GM23338 (cell line): ENCODE measurements at regions not wholly inside any gene's neighbourhood (a gene's known extent, or its start where the extent isn't known, plus 50 kb on each side); places are given as distances from the start of the nearest gene placed in this dataset.
A peak's percentile ranks its signal among the peaks of the same experiment; 100 is the strongest.

Experiments used
- ATAC-seq: fragments of 200-7000 bp; cut with Tn5 transposase; 3 replicates; pipeline ENCODE4 v1.9.1; 2020
- DNase-seq: peaks from one replicate; pipeline ENCODE4 v3.0.0-alpha.2; 2015; ENCODE audit warnings: low spot score
- H2AFZ ChIP-seq: fragments of 200-600 bp; sonication (generic); 2 replicates; pipeline ENCODE4 v1.8.0; 2016; ENCODE audit warnings: antibody characterized with exemption, mild to moderate bottlenecking, moderate library complexity
- H3F3A ChIP-seq: fragments of 200-600 bp; sonication (generic); replicated peaks from 2 replicates; pipeline ENCODE4 v1.8.0; 2017; ENCODE audit warnings: antibody characterized with exemption, mixed run types, low read depth
- H3K27ac ChIP-seq: fragments of 200-600 bp; sonication (generic); 2 replicates; pipeline ENCODE4 v1.6.1; 2016; ENCODE audit warnings: low read depth
- H3K27me3 ChIP-seq: fragments of 200-600 bp; sonication (generic); 2 replicates; pipeline ENCODE4 v1.8.0; 2016; ENCODE audit warnings: mild to moderate bottlenecking, mixed run types, moderate library complexity; ENCODE audit not compliant: insufficient read depth
- H3K36me3 ChIP-seq: fragments of 200-600 bp; sonication (generic); 2 replicates; pipeline ENCODE4 v1.8.0; 2016; ENCODE audit warnings: mild to moderate bottlenecking; ENCODE audit not compliant: insufficient read depth
- H3K4me1 ChIP-seq: fragments of 200-600 bp; sonication (generic); 2 replicates; pipeline ENCODE4 v1.8.0; 2016; ENCODE audit warnings: mild to moderate bottlenecking, moderate library complexity; ENCODE audit not compliant: insufficient read depth
- H3K4me2 ChIP-seq: fragments of 200-600 bp; sonication (generic); 2 replicates; pipeline ENCODE4 v1.7.1; 2017; ENCODE audit warnings: mixed run types
- H3K4me3 ChIP-seq: fragments of 200-600 bp; sonication (generic); 2 replicates; pipeline ENCODE4 v1.6.1; 2016; ENCODE audit warnings: mixed run types
- H3K79me2 ChIP-seq: fragments of 200-600 bp; sonication (generic); replicated peaks from 2 replicates; pipeline ENCODE4 v1.8.0; 2017; ENCODE audit warnings: mild to moderate bottlenecking; ENCODE audit not compliant: insufficient read depth
- H3K9me2 ChIP-seq: fragments of 200-600 bp; sonication (generic); 2 replicates; pipeline ENCODE4 v1.8.0; 2017; ENCODE audit not compliant: insufficient read depth
- H4K20me1 ChIP-seq: fragments of 200-600 bp; sonication (generic); replicated peaks from 2 replicates; pipeline ENCODE4 v1.8.0; 2017; ENCODE audit warnings: mild to moderate bottlenecking; ENCODE audit not compliant: insufficient read depth
- H3K27ac Mint-ChIP-seq: 2 replicates; pipeline ENCODE4 v1.8.0; 2020; ENCODE audit warnings: inconsistent platforms, mild to moderate bottlenecking, moderate library complexity, mixed read lengths
- H3K27me3 Mint-ChIP-seq: 3 replicates; pipeline ENCODE4 v1.8.0; 2022; ENCODE audit warnings: low read depth, mild to moderate bottlenecking, moderate library complexity, mixed read lengths, inconsistent platforms; ENCODE audit not compliant: insufficient read depth, poor library complexity
- H3K36me3 Mint-ChIP-seq: 3 replicates; pipeline ENCODE4 v1.8.0; 2021; ENCODE audit warnings: low read depth, mild to moderate bottlenecking, inconsistent platforms, moderate library complexity, mixed read lengths
- H3K4me1 Mint-ChIP-seq: 3 replicates; pipeline ENCODE4 v1.8.0; 2020; ENCODE audit warnings: mild to moderate bottlenecking, inconsistent platforms, mixed read lengths
- H3K4me3 Mint-ChIP-seq: 3 replicates; pipeline ENCODE4 v1.8.0; 2021; ENCODE audit warnings: moderate library complexity, mild to moderate bottlenecking, inconsistent platforms, mixed read lengths
- H3K9me3 Mint-ChIP-seq: 3 replicates; pipeline ENCODE4 v1.8.0; 2020; ENCODE audit warnings: moderate library complexity, mild to moderate bottlenecking, inconsistent platforms, mixed read lengths
- CREB1 ChIP-seq: fragments of 250-450 bp; sonication (Bioruptor Pico); IDR thresholded peaks from 2 replicates; pipeline ENCODE4 v1.5.0; 2020; ENCODE audit warnings: low read depth, mild to moderate bottlenecking, moderate library complexity
- CTCF ChIP-seq, 2 experiments: fragments of 200-600 bp in 1 of 2; sonication (generic) in 1 of 2; conservative IDR thresholded peaks; 2 replicates each; pipeline versions ENCODE4 v1.5.1 to v1.6.1; 2016 to 2017; ENCODE audit warnings: antibody characterized with exemption in 2 of 2, low read depth in 2 of 2, mild to moderate bottlenecking in 2 of 2, moderate library complexity in 1 of 2
- ETS1 ChIP-seq: IDR thresholded peaks from 2 replicates; pipeline ENCODE4 v1.6.1; 2016; ENCODE audit warnings: antibody characterized with exemption
- EZH2 ChIP-seq: fragments of 200-600 bp; sonication (generic); IDR thresholded peaks from one replicate; pipeline ENCODE4 v1.8.0; 2017; ENCODE audit warnings: antibody characterized with exemption, mild to moderate bottlenecking, low read depth; ENCODE audit not compliant: unreplicated experiment
- EZH2phosphoT487 ChIP-seq: fragments of 200-600 bp; sonication (generic); IDR thresholded peaks from one replicate; pipeline ENCODE4 v1.8.1; 2018; ENCODE audit warnings: antibody characterized with exemption; ENCODE audit not compliant: unreplicated experiment
- JUNB ChIP-seq: IDR thresholded peaks from one replicate; pipeline ENCODE4 v1.6.1; 2016; ENCODE audit warnings: antibody characterized with exemption; ENCODE audit not compliant: unreplicated experiment
- POLR2AphosphoS5 ChIP-seq: IDR thresholded peaks from 2 replicates; pipeline ENCODE4 v1.6.1; 2016; ENCODE audit warnings: antibody characterized with exemption, low read depth
- REST ChIP-seq: IDR thresholded peaks from one replicate; pipeline ENCODE4 v1.6.1; 2018; ENCODE audit warnings: antibody characterized with exemption; ENCODE audit not compliant: unreplicated experiment
- ZNF114 ChIP-seq: fragments of 250-450 bp; sonication (Bioruptor Pico); IDR thresholded peaks from 2 replicates; pipeline ENCODE4 v1.5.0; 2020; ENCODE audit warnings: mild to moderate bottlenecking, moderate library complexity

- no peaks in the 10 kb centered on the region for H3F3A ChIP-seq
- no peaks in the 10 kb centered on the region for H4K20me1 ChIP-seq
- Mint-ChIP-seq H3K9me3 (no peaks in the 10 kb centered on the region), H3K4me1 (peaks cover 5% of the 10 kb centered on the region), H3K36me3 (no peaks in the 10 kb centered on the region), H3K27me3 (peaks cover 2% of the 10 kb centered on the region), H3K4me3 (no peak overlapping the region), H3K27ac (no peak overlapping the region)
- H2AFZ ChIP-seq: 0 out of 2 replicates have a peak overlapping the region, but pooled peaks have one; percentile 43
- no peaks in the 10 kb centered on the region; the same call in 1 of the 2 replicates for H3K4me1 ChIP-seq
- no peaks in the 10 kb centered on the region for H3K9me2 ChIP-seq
- H3K27me3 ChIP-seq: no peaks in the 10 kb centered on the region
- H3K4me2 ChIP-seq: no peak overlapping the region
- DNase-seq: no peak
- TF ChIP-seq EZH2phosphoT487 (no peak), REST (no peak), CTCF (conservative IDR thresholded peaks at IDR 0.05; ENCODE audit: low read depth in 2 of 2) (no peak), EZH2 (no peak), ZNF114 (CRISPR knock-in tag) (no peak), CREB1 (no peak)
- no peaks in the 10 kb centered on the region for H3K36me3 ChIP-seq
- no peak overlapping the region for H3K4me3 ChIP-seq
- no peak for ATAC-seq
- no peak overlapping the region for H3K27ac ChIP-seq
- H3K79me2 ChIP-seq: no peaks in the 10 kb centered on the region
Measured at GRCh38 chr5:138629392-138629791, 54.2 kb upstream of the HSPA9 start.

GRCh38 chr5:138626333-138626944, 51.2 kb upstream of the HSPA9 start:
- no peaks in the 10 kb centered on the region for H4K20me1 ChIP-seq
- no peaks in the 10 kb centered on the region for H3F3A ChIP-seq
- H3K27ac ChIP-seq: no peak overlapping the region
- Mint-ChIP-seq H3K9me3 (no peaks in the 10 kb centered on the region), H3K36me3 (no peaks in the 10 kb centered on the region), H3K27me3 (peaks cover 2% of the 10 kb centered on the region), H3K27ac (no peak overlapping the region), H3K4me3 (no peak overlapping the region), H3K4me1 (peaks cover 10% of the 10 kb centered on the region)
- H3K4me3 ChIP-seq: no peak overlapping the region
- peaks cover 5% of the 10 kb centered on the region for H3K4me1 ChIP-seq
- DNase-seq: no peak
- H3K79me2 ChIP-seq: no peaks in the 10 kb centered on the region
- no peak for ATAC-seq
- TF ChIP-seq CREB1 (no peak), ETS1 (no peak), POLR2AphosphoS5 (no peak), JUNB (no peak)
- no peaks in the 10 kb centered on the region for H3K27me3 ChIP-seq
- H3K9me2 ChIP-seq: no peaks in the 10 kb centered on the region; the same call in 1 of the 2 replicates
- H2AFZ ChIP-seq: no peak overlapping the region
- no peaks in the 10 kb centered on the region for H3K36me3 ChIP-seq
- H3K4me2 ChIP-seq: no peak overlapping the region
